MCF 10A (cell line): ENCODE measurements at regions not wholly inside any gene's neighbourhood (a gene's known extent, or its start where the extent isn't known, plus 50 kb on each side); places are given as distances from the start of the nearest gene placed in this dataset.

ENCODE experiments used
- BruUV-seq: library from RNA; stranded (reverse); fragments of 400-500 nt; replicated peaks from 2 replicates; lab custom pipeline; 2021; lab: Mats Ljungman, UMichigan
- CTCF ChIA-PET: fragments of 300-600 bp; sonication (Branson Sonifier 250); formaldehyde crosslinking; extraction: SDS; loops from one replicate; lab custom pipeline; 2021; ENCODE audit warnings: antibody characterized with exemption, inconsistent platforms; lab: Yijun Ruan, JAX
- POLR2A ChIA-PET: fragments of 300-600, 350-650 bp; sonication (Branson Sonifier 250); formaldehyde crosslinking; extraction: SDS; loops from one replicate; lab custom pipeline; 2020; ENCODE audit warnings: antibody characterized with exemption, inconsistent platforms; lab: Yijun Ruan, JAX
- DNase-seq: peaks from one replicate; pipeline ENCODE4 v3.0.0-alpha.2; 2018; ENCODE audit not compliant: unreplicated experiment
- H3K27ac Mint-ChIP-seq: one replicate; pipeline ENCODE4 v1.8.0; 2022; ENCODE audit warnings: mild to moderate bottlenecking, low read depth, mixed read lengths; ENCODE audit not compliant: unreplicated experiment
- H3K27me3 Mint-ChIP-seq: one replicate; pipeline ENCODE4 v1.8.0; 2022; ENCODE audit warnings: mixed read lengths; ENCODE audit not compliant: insufficient read depth, unreplicated experiment
- H3K36me3 Mint-ChIP-seq: one replicate; pipeline ENCODE4 v1.8.0; 2022; ENCODE audit warnings: mild to moderate bottlenecking, moderate library complexity, mixed read lengths; ENCODE audit not compliant: insufficient read depth, unreplicated experiment
- H3K4me1 Mint-ChIP-seq: one replicate; pipeline ENCODE4 v1.8.0; 2022; ENCODE audit warnings: mixed read lengths; ENCODE audit not compliant: insufficient read depth, unreplicated experiment
- H3K4me3 Mint-ChIP-seq: one replicate; pipeline ENCODE4 v1.8.0; 2022; ENCODE audit warnings: mild to moderate bottlenecking, moderate library complexity, mixed read lengths; ENCODE audit not compliant: unreplicated experiment
- H3K9me3 Mint-ChIP-seq: one replicate; pipeline ENCODE4 v1.8.0; 2022; ENCODE audit warnings: mixed read lengths; ENCODE audit not compliant: unreplicated experiment
- CTCF ChIP-seq: fragments of 200-600 bp; IDR thresholded peaks from one replicate; pipeline ENCODE4 v1.8.0; 2022; ENCODE audit warnings: antibody characterized with exemption, mild to moderate bottlenecking; ENCODE audit not compliant: unreplicated experiment
- intact Hi-C: fragments of 100-400 bp; cut with micrococcal nuclease; formaldehyde crosslinking; loops from 2 replicates; pipeline ENCODE4 v1.14.1; 2022

- Mint-ChIP-seq H3K27me3 (no peaks in the 10 kb centered on the region), H3K4me1 (no peaks in the 10 kb centered on the region), H3K36me3 (no peaks in the 10 kb centered on the region), H3K4me3 (no peak overlapping the region), H3K9me3 (no peaks in the 10 kb centered on the region), H3K27ac (no peak overlapping the region)
- no peak for TF ChIP-seq CTCF
- no TSS peak for BruUV-seq
- ChIA-PET CTCF (no interaction called here), POLR2A (no interaction called here)
- intact Hi-C loops = no loop called here
- DNase-seq = no peak
Observed at GRCh38 chr4:20095805-20096541, 155.7 kb upstream of the SLIT2 start.

GRCh38 chr4:20091781-20092180 is 159.9 kb upstream of the SLIT2 start:
- H3K36me3 Mint-ChIP-seq = no peaks in the 10 kb centered on the region
- BruUV-seq = no TSS peak

GRCh38 chr4:20087522-20087911 is 164.2 kb upstream of the SLIT2 start:
- H3K4me1 Mint-ChIP-seq = no peaks in the 10 kb centered on the region
- H3K27me3 Mint-ChIP-seq = no peaks in the 10 kb centered on the region
- TF ChIP-seq CTCF = no peak
- CTCF ChIA-PET = interaction anchor here (0.6 to 0.8 kb wide), 2 partner anchors 10 to 153 kb away, joined by 3 to 5 read pairs; no protein-coding TSS in a partner anchor
- POLR2A ChIA-PET = no interaction called here
- H3K36me3 Mint-ChIP-seq = no peaks in the 10 kb centered on the region
- intact Hi-C loops = no loop called here
- no peak overlapping the region for H3K27ac Mint-ChIP-seq
- no peak overlapping the region for H3K4me3 Mint-ChIP-seq
- DNase-seq = no peak
- H3K9me3 Mint-ChIP-seq = no peaks in the 10 kb centered on the region
- no TSS peak for BruUV-seq

More at GRCh38 chr4:20091781-20092180, 159.9 kb upstream of the SLIT2 start:
- TF ChIP-seq CTCF = no peak
- DNase-seq = no peak
- CTCF ChIA-PET = no interaction called here
- H3K27me3 Mint-ChIP-seq = no peaks in the 10 kb centered on the region
- H3K9me3 Mint-ChIP-seq = no peaks in the 10 kb centered on the region
- POLR2A ChIA-PET = no interaction called here
- H3K4me1 Mint-ChIP-seq = no peaks in the 10 kb centered on the region
- intact Hi-C loops = no loop called here
- H3K4me3 Mint-ChIP-seq = no peak overlapping the region
- H3K27ac Mint-ChIP-seq = no peak overlapping the region

GRCh38 chr4:20086799-20087521 is 164.7 kb upstream of the SLIT2 start:
- Mint-ChIP-seq H3K27ac (no peak overlapping the region), H3K4me3 (no peak overlapping the region), H3K27me3 (no peaks in the 10 kb centered on the region), H3K36me3 (no peaks in the 10 kb centered on the region), H3K4me1 (no peaks in the 10 kb centered on the region), H3K9me3 (no peaks in the 10 kb centered on the region)
- no TSS peak for BruUV-seq
- intact Hi-C loops = no loop called here
- ChIA-PET POLR2A (no interaction called here), CTCF (interaction anchor here (0.6 to 0.8 kb wide), 2 partner anchors 10 to 153 kb away, joined by 3 to 5 read pairs; no protein-coding TSS in a partner anchor)
- no peak for TF ChIP-seq CTCF
- no peak for DNase-seq
